ENCODE measurements at regions not wholly inside any gene's neighbourhood (a gene's known extent, or its start where the extent isn't known, plus 50 kb on each side); places are given as distances from the start of the nearest gene placed in this dataset.

- Histone ChIP-seq H3K4me3 (ENCODE audit: low read length) (no peak overlapping the region), H3K9ac (ENCODE audit: low read depth, low read length) (no peak overlapping the region), H3K36me3 (ENCODE audit: insufficient read depth, low read length) (no peaks in the 10 kb centered on the region), H3K4me1 (ENCODE audit: control insufficient read depth, insufficient read depth, low read length) (no peaks in the 10 kb centered on the region), H3K4me2 (ENCODE audit: low read length) (no peak overlapping the region), H3K27me3 (ENCODE audit: control insufficient read depth, insufficient read depth, low read length) (peaks cover 25% of the 10 kb centered on the region), H3K9me3 (replicated peaks; ENCODE audit: low read length) (no peaks in the 10 kb centered on the region)
Measured at GRCh38 chr2:105150231-105150630, 91.3 kb upstream of the GPR45 start.

GRCh38 chr2:105154119-105154818 is 87.3 kb upstream of the GPR45 start:
- no peak overlapping the region for H3K4me2 ChIP-seq (ENCODE audit: low read length)
- no peaks in the 10 kb centered on the region for H3K4me1 ChIP-seq (ENCODE audit: control insufficient read depth, insufficient read depth, low read length)
- no peaks in the 10 kb centered on the region for H3K36me3 ChIP-seq (ENCODE audit: insufficient read depth, low read length)
- no peaks in the 10 kb centered on the region for H3K9me3 ChIP-seq (replicated peaks; ENCODE audit: low read length)
- no peak overlapping the region for H3K9ac ChIP-seq (ENCODE audit: low read depth, low read length)
- peaks cover 8% of the 10 kb centered on the region for H3K27me3 ChIP-seq (ENCODE audit: control insufficient read depth, insufficient read depth, low read length)
- no peak overlapping the region for H3K4me3 ChIP-seq (ENCODE audit: low read length)

GRCh38 chr2:105156166-105156565 is 85.4 kb upstream of the GPR45 start:
- no peaks in the 10 kb centered on the region for H3K9me3 ChIP-seq (replicated peaks; ENCODE audit: low read length)
- H3K36me3 ChIP-seq (ENCODE audit: insufficient read depth, low read length), result no peaks in the 10 kb centered on the region
- peaks cover 9% of the 10 kb centered on the region for H3K27me3 ChIP-seq (ENCODE audit: control insufficient read depth, insufficient read depth, low read length)

GRCh38 chr2:105158002-105158401 is 83.5 kb upstream of the GPR45 start:
- no peak overlapping the region for H3K9ac ChIP-seq (ENCODE audit: low read depth, low read length)
- peaks cover 12% of the 10 kb centered on the region for H3K27me3 ChIP-seq (ENCODE audit: control insufficient read depth, insufficient read depth, low read length)
- H3K4me1 ChIP-seq (ENCODE audit: control insufficient read depth, insufficient read depth, low read length), result no peaks in the 10 kb centered on the region
- no peak overlapping the region for H3K4me3 ChIP-seq (ENCODE audit: low read length)
- H3K9me3 ChIP-seq (replicated peaks; ENCODE audit: low read length), result no peaks in the 10 kb centered on the region
- no peak overlapping the region for H3K4me2 ChIP-seq (ENCODE audit: low read length)
- H3K36me3 ChIP-seq (ENCODE audit: insufficient read depth, low read length), result no peaks in the 10 kb centered on the region

More at GRCh38 chr2:105156166-105156565, 85.4 kb upstream of the GPR45 start:
- no peaks in the 10 kb centered on the region for H3K4me1 ChIP-seq (ENCODE audit: control insufficient read depth, insufficient read depth, low read length)
- H3K4me3 ChIP-seq (ENCODE audit: low read length), result no peak overlapping the region
- no peak overlapping the region for H3K4me2 ChIP-seq (ENCODE audit: low read length)
- no peak overlapping the region for H3K9ac ChIP-seq (ENCODE audit: low read depth, low read length)

GRCh38 chr2:105166688-105167087 is 74.9 kb upstream of the GPR45 start:
- H3K4me3 ChIP-seq (ENCODE audit: low read length), result no peak overlapping the region

GRCh38 chr2:105168543-105168942 is 73.0 kb upstream of the GPR45 start:
- H3K4me2 ChIP-seq (ENCODE audit: low read length), result no peak overlapping the region
- H3K27me3 ChIP-seq (ENCODE audit: control insufficient read depth, insufficient read depth, low read length), result peaks cover 33% of the 10 kb centered on the region
- no peak overlapping the region for H3K9ac ChIP-seq (ENCODE audit: low read depth, low read length)
- H3K4me1 ChIP-seq (ENCODE audit: control insufficient read depth, insufficient read depth, low read length), result no peaks in the 10 kb centered on the region
- no peaks in the 10 kb centered on the region for H3K9me3 ChIP-seq (replicated peaks; ENCODE audit: low read length)
- no peak overlapping the region for H3K4me3 ChIP-seq (ENCODE audit: low read length)
- H3K36me3 ChIP-seq (ENCODE audit: insufficient read depth, low read length), result no peaks in the 10 kb centered on the region

More at GRCh38 chr2:105166688-105167087, 74.9 kb upstream of the GPR45 start:
- no peak overlapping the region for H3K9ac ChIP-seq (ENCODE audit: low read depth, low read length)
- H3K36me3 ChIP-seq (ENCODE audit: insufficient read depth, low read length), result no peaks in the 10 kb centered on the region
- peaks cover 33% of the 10 kb centered on the region for H3K27me3 ChIP-seq (ENCODE audit: control insufficient read depth, insufficient read depth, low read length)
- H3K4me1 ChIP-seq (ENCODE audit: control insufficient read depth, insufficient read depth, low read length), result no peaks in the 10 kb centered on the region
- no peaks in the 10 kb centered on the region for H3K9me3 ChIP-seq (replicated peaks; ENCODE audit: low read length)
- H3K4me2 ChIP-seq (ENCODE audit: low read length), result no peak overlapping the region

- no peaks in the 10 kb centered on the region for H3K9me3 ChIP-seq (replicated peaks; ENCODE audit: low read length)
- no peak overlapping the region for H3K9ac ChIP-seq (ENCODE audit: low read depth, low read length)
- peaks cover 42% of the 10 kb centered on the region for H3K27me3 ChIP-seq (ENCODE audit: control insufficient read depth, insufficient read depth, low read length)
- no peaks in the 10 kb centered on the region for H3K36me3 ChIP-seq (ENCODE audit: insufficient read depth, low read length)
- no peak overlapping the region for H3K4me3 ChIP-seq (ENCODE audit: low read length)
- H3K4me1 ChIP-seq (ENCODE audit: control insufficient read depth, insufficient read depth, low read length), result no peaks in the 10 kb centered on the region
- no peak overlapping the region for H3K4me2 ChIP-seq (ENCODE audit: low read length)
Measured at GRCh38 chr2:105175231-105175630, 66.3 kb upstream of the GPR45 start.

- H3K4me3 ChIP-seq (ENCODE audit: low read length), result no peak overlapping the region
- H3K9ac ChIP-seq (ENCODE audit: low read depth, low read length), result no peak overlapping the region
- H3K36me3 ChIP-seq (ENCODE audit: insufficient read depth, low read length), result no peaks in the 10 kb centered on the region
- no peaks in the 10 kb centered on the region for H3K4me1 ChIP-seq (ENCODE audit: control insufficient read depth, insufficient read depth, low read length)
- H3K27me3 ChIP-seq (ENCODE audit: control insufficient read depth, insufficient read depth, low read length), result peaks cover 42% of the 10 kb centered on the region
- H3K4me2 ChIP-seq (ENCODE audit: low read length), result no peak overlapping the region
- no peaks in the 10 kb centered on the region for H3K9me3 ChIP-seq (replicated peaks; ENCODE audit: low read length)
Measured at GRCh38 chr2:105176429-105176828, 65.1 kb upstream of the GPR45 start.

GRCh38 chr2:105177008-105177407 is 64.5 kb upstream of the GPR45 start:
- Histone ChIP-seq H3K27me3 (ENCODE audit: control insufficient read depth, insufficient read depth, low read length) (peaks cover 45% of the 10 kb centered on the region), H3K36me3 (ENCODE audit: insufficient read depth, low read length) (no peaks in the 10 kb centered on the region), H3K4me3 (ENCODE audit: low read length) (no peak overlapping the region), H3K4me1 (ENCODE audit: control insufficient read depth, insufficient read depth, low read length) (no peaks in the 10 kb centered on the region), H3K9ac (ENCODE audit: low read depth, low read length) (no peak overlapping the region), H3K4me2 (ENCODE audit: low read length) (no peak overlapping the region), H3K9me3 (replicated peaks; ENCODE audit: low read length) (no peaks in the 10 kb centered on the region)

GRCh38 chr2:105177536-105178254 is 63.8 kb upstream of the GPR45 start:
- Histone ChIP-seq H3K27me3 (ENCODE audit: control insufficient read depth, insufficient read depth, low read length) (peaks cover 45% of the 10 kb centered on the region), H3K9ac (ENCODE audit: low read depth, low read length) (no peak overlapping the region), H3K4me2 (ENCODE audit: low read length) (no peak overlapping the region), H3K4me3 (ENCODE audit: low read length) (no peak overlapping the region), H3K9me3 (replicated peaks; ENCODE audit: low read length) (no peaks in the 10 kb centered on the region), H3K4me1 (ENCODE audit: control insufficient read depth, insufficient read depth, low read length) (no peaks in the 10 kb centered on the region), H3K36me3 (ENCODE audit: insufficient read depth, low read length) (no peaks in the 10 kb centered on the region)

- no peak overlapping the region for H3K4me3 ChIP-seq (ENCODE audit: low read length)
- H3K9ac ChIP-seq (ENCODE audit: low read depth, low read length), result no peak overlapping the region
- no peak overlapping the region for H3K4me2 ChIP-seq (ENCODE audit: low read length)
- H3K9me3 ChIP-seq (replicated peaks; ENCODE audit: low read length), result no peaks in the 10 kb centered on the region
- no peaks in the 10 kb centered on the region for H3K4me1 ChIP-seq (ENCODE audit: control insufficient read depth, insufficient read depth, low read length)
- H3K36me3 ChIP-seq (ENCODE audit: insufficient read depth, low read length), result no peaks in the 10 kb centered on the region
- H3K27me3 ChIP-seq (ENCODE audit: control insufficient read depth, insufficient read depth, low read length), result peaks cover 50% of the 10 kb centered on the region
Measured at GRCh38 chr2:105179469-105180372, 61.8 kb upstream of the GPR45 start.
